T-helper 17 cell (primary cell): ENCODE measurements at regions not wholly inside any gene's neighbourhood (a gene's known extent, or its start where the extent isn't known, plus 50 kb on each side); places are given as distances from the start of the nearest gene placed in this dataset.
"Not testable (repeated sequence)": the region's sequence is repeated elsewhere in the genome, so short reads cannot be mapped to it uniquely, and the experiment has no call there.

Experiments used
- ATAC-seq: fragments of 150-1000 bp; cut with Tn5 transposase; 2 replicates; pipeline ENCODE4 v1.10.0; 2021; ENCODE audit warnings: mild to moderate bottlenecking, moderate library complexity
- DNase-seq, 3 donors: peaks; one replicate each; pipeline versions ENCODE4 v3.0.0 to v3.0.0-alpha.2; 2020 to 2021
- H3K9me3 ChIP-seq: one replicate; pipeline ENCODE4 v1.7.0; 2013; ENCODE audit warnings: low read length, mild to moderate bottlenecking; ENCODE audit not compliant: control insufficient read depth, poor library complexity, severe bottlenecking
- H3K27ac Mint-ChIP-seq: one replicate; pipeline ENCODE4 v1.8.0; 2022; ENCODE audit warnings: mild to moderate bottlenecking, moderate library complexity, mixed read lengths
- H3K27me3 Mint-ChIP-seq: one replicate; pipeline ENCODE4 v1.8.0; 2022; ENCODE audit warnings: mixed read lengths
- H3K36me3 Mint-ChIP-seq: one replicate; pipeline ENCODE4 v1.8.0; 2022; ENCODE audit warnings: low read depth, mixed read lengths
- H3K4me1 Mint-ChIP-seq: one replicate; pipeline ENCODE4 v1.8.0; 2022; ENCODE audit warnings: mild to moderate bottlenecking, mixed read lengths
- H3K4me3 Mint-ChIP-seq: one replicate; pipeline ENCODE4 v1.8.0; 2022; ENCODE audit warnings: mild to moderate bottlenecking, moderate library complexity, mixed read lengths

DNA sequence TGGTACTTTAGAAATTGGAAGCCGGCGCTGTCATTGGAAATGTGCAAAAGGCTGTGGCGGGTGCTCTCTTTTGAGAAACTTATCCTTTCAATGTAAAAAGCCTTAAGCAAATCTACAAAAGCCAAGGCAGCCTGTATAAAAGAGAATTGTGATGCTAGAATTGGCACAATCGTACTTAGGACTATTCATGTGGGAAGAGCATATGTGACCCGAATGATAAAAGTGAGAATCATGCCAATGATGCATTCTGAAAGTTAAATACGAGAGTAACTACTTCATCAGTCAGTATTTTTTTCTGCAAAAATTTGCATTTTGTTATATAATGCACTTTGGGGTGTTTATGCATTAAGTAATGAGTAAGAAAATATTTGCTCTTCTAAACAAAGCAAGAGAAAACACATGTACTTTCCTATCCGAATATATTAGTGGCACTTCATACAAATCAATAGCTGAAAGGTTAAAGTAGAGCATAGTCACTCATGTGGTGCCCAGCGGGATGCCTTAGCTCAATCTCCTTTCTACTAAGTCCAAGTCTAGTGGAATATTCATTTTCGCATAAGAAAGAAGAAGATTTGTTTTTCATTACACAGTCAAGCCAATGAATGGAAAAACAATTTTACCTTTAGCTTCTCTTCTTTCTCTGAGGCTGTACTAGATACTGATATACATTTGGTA, 1256.6 kb upstream of the B3GALT2 start:
- H3K4me1 Mint-ChIP-seq = no peaks in the 10 kb centered on the region
- no peak overlapping the region for H3K4me3 Mint-ChIP-seq
- no peaks in the 10 kb centered on the region for H3K36me3 Mint-ChIP-seq
- DNase-seq (no peak), ATAC-seq (no peak)
- no peaks in the 10 kb centered on the region for H3K9me3 ChIP-seq
- H3K27ac Mint-ChIP-seq = no peak overlapping the region
- peaks cover 12% of the 10 kb centered on the region for H3K27me3 Mint-ChIP-seq

- H3K9me3 ChIP-seq = no peaks in the 10 kb centered on the region
- Mint-ChIP-seq H3K4me3 (no peak overlapping the region), H3K27ac (no peak overlapping the region), H3K36me3 (no peaks in the 10 kb centered on the region), H3K27me3 (peaks cover 8% of the 10 kb centered on the region), H3K4me1 (no peaks in the 10 kb centered on the region)
- ATAC-seq (no peak), DNase-seq (no peak)
Measured at GRCh38 chr1:194437135-194437534, 1250.7 kb upstream of the B3GALT2 start.

DNA sequence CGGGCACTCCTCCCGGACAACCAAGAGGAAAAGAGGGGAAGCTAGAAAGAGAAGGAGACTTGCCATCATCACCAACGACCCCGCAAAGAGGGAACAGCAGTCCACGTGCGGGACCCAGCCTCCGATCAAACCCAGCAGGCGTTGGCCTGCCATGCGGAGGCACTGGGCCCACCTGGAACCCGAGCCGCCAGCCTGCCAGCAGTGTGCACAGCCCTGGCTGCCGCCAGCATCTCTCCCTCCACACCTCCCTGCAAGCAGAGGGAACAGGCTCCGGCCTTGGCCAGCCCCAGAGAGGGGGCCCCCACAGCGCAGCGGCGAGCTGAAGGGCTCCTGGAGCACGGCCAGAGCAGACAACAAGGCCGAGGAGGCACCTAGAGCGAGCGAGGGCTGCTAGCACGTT, 1244.7 kb upstream of the B3GALT2 start:
- DNase-seq (no peak), ATAC-seq (no peak)
- Mint-ChIP-seq H3K4me1 (no peaks in the 10 kb centered on the region), H3K4me3 (no peak overlapping the region), H3K27me3 (peaks cover 11% of the 10 kb centered on the region), H3K36me3 (no peaks in the 10 kb centered on the region), H3K27ac (no peak overlapping the region)
- H3K9me3 ChIP-seq = no peaks in the 10 kb centered on the region

DNA sequence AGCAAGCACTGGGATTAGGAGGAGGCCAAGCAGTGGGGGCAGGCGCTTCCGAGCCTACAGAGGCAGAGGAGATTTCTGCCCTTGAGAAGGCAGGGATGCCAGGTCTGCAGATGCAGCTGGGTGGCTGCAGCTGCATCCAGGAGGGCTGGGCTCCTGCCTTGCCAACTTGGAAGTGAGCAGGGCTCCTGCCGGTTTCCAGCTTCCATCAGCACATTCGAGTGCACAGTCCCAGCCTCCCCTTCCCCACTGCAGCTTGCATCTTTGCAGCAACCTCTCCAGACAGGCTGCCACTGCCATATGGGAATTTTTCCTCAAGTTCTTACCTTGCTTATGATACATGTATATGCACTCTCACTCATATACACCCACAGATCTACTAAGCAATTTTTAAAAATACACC, 1234.3 kb upstream of the B3GALT2 start:
- Mint-ChIP-seq H3K4me3 (no peak overlapping the region), H3K4me1 (no peaks in the 10 kb centered on the region), H3K27ac (no peak overlapping the region), H3K36me3 (no peaks in the 10 kb centered on the region), H3K27me3 (peaks cover 18% of the 10 kb centered on the region)
- no peak for DNase-seq
- no peak for ATAC-seq
- H3K9me3 ChIP-seq = no peaks in the 10 kb centered on the region

DNA sequence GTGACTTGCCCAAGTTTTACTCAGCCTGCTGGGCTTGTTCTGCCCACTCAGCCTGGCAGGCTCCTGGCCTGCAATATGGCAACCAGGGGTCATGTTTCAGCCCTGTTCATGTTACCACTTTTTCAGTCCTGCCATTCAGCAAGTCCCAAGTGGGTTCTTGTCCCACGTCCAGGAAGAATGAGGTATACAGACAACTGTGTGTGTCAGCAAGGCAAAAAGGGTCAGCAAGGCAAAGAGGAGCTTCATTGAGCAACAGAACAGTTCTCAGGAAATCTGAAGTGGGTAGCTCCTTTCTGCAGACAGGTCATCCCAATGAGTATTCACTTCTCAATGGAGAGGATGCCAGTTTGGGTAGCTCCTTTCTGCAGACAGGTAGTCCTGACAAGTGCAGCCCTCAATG, 1233.3 kb upstream of the B3GALT2 start:
- H3K4me3 Mint-ChIP-seq = no peak overlapping the region
- H3K9me3 ChIP-seq = no peaks in the 10 kb centered on the region
- no peak overlapping the region for H3K27ac Mint-ChIP-seq
- no peaks in the 10 kb centered on the region for H3K4me1 Mint-ChIP-seq
- no peak for DNase-seq
- H3K36me3 Mint-ChIP-seq = no peaks in the 10 kb centered on the region
- peaks cover 18% of the 10 kb centered on the region for H3K27me3 Mint-ChIP-seq
- no peak for ATAC-seq

- H3K27ac Mint-ChIP-seq = no peak overlapping the region
- no peak for DNase-seq
- H3K27me3 Mint-ChIP-seq = no peaks in the 10 kb centered on the region
- H3K4me3 Mint-ChIP-seq = no peak overlapping the region
- no peaks in the 10 kb centered on the region for H3K4me1 Mint-ChIP-seq
- no peaks in the 10 kb centered on the region for H3K9me3 ChIP-seq
- peaks cover 3% of the 10 kb centered on the region for H3K36me3 Mint-ChIP-seq
- no peak for ATAC-seq
Measured at GRCh38 chr1:194410756-194411155, 1224.3 kb upstream of the B3GALT2 start.

DNA sequence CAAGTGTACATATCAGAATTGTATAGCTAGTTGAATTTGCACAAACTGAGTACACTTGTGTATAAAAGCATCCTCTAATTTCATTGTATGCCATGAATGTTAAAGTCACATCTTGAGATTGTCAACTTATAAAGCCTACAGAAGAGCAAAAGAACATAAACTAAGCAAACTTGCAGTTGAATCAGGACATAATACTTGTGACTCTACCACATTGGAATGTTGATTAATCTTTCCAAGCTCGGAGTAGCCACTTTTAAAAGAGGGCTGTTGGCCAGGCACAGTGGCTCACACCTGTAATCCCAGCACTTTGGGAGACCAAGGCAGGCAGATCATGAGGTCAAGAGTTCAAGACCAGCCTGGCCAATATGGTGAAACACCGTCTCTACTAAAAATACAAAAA, 1220.8 kb upstream of the B3GALT2 start:
- H3K9me3 ChIP-seq, DNase-seq, H3K4me3 Mint-ChIP-seq, H3K27ac Mint-ChIP-seq, H3K4me1 Mint-ChIP-seq, ATAC-seq, H3K27me3 Mint-ChIP-seq, H3K36me3 Mint-ChIP-seq: not testable (repeated sequence)

DNA sequence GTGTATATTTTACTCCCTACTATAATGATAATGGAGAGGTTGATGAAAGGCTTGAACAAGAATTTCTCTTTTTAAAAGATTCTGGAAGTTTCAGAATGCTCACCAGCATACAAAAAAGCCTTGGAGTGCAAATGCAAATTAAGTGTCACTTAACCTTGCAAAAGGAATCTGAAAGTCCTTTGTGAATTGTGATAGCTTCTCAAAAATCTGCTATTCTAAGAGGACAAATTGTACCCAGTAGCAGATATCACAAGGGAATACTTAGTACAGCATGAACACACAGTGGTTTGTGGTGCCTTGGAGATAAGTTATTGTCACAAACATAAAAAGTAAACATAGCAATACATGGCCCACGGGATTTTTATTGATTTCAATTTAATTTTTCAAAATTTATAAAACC, 1208.3 kb upstream of the B3GALT2 start:
- ATAC-seq (no peak), DNase-seq (no peak)
- no peaks in the 10 kb centered on the region for H3K9me3 ChIP-seq
- H3K4me1 Mint-ChIP-seq = no peaks in the 10 kb centered on the region
- H3K4me3 Mint-ChIP-seq = no peak overlapping the region
- H3K27me3 Mint-ChIP-seq = no peaks in the 10 kb centered on the region
- H3K27ac Mint-ChIP-seq = no peak overlapping the region
- peaks cover 2% of the 10 kb centered on the region for H3K36me3 Mint-ChIP-seq

DNA sequence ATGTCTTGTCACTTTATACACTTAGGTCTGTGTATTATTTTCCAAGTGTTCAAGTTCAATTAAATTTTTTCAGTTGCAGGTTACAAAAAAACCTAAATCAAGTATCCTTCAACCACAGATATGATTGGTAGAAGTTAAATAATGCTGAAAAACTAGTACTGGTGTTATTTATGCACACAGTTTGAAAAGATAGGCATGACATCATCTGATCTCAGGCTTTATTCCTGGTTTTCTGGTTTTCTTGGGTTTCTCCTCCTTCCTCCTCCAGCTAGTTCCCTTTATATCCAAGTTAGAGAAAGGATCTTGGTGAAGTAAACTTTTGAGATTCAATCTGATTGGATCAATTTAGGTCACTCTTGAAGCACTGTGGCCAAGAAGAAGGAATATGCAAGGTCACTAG, 1201.1 kb upstream of the B3GALT2 start:
- H3K36me3 Mint-ChIP-seq = no peaks in the 10 kb centered on the region
- no peaks in the 10 kb centered on the region for H3K4me1 Mint-ChIP-seq
- no peak for ATAC-seq
- no peak overlapping the region for H3K27ac Mint-ChIP-seq
- H3K9me3 ChIP-seq = no peaks in the 10 kb centered on the region
- H3K4me3 Mint-ChIP-seq = no peak overlapping the region
- no peak for DNase-seq
- H3K27me3 Mint-ChIP-seq = no peaks in the 10 kb centered on the region

DNA sequence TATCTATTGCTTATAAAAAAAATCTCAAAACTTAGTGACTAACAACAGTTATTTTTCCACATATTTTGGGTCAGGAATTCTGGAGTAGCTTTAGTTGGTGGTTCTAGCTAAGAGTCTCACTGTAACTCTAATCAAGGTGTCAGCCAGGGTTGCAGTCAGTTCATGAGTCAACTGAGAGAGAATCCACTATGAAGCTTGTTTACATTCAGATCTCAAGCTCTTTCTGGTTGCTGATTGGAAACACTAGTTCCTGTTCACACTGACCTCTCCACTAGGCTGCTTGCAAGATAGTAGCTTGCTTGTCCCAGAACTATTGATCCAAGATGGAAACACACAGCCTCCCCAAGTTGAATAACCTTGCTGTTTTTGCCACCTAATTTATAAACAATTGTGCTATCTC, 1192.1 kb upstream of the B3GALT2 start:
- H3K9me3 ChIP-seq = no peaks in the 10 kb centered on the region
- DNase-seq = no peak
- H3K27me3 Mint-ChIP-seq = peaks cover 5% of the 10 kb centered on the region
- ATAC-seq = no peak
- peaks cover 2% of the 10 kb centered on the region for H3K36me3 Mint-ChIP-seq
- no peak overlapping the region for H3K27ac Mint-ChIP-seq
- no peaks in the 10 kb centered on the region for H3K4me1 Mint-ChIP-seq
- H3K4me3 Mint-ChIP-seq = no peak overlapping the region

GRCh38 chr1:194374649-194375048, 1188.2 kb upstream of the B3GALT2 start:
- H3K27me3 Mint-ChIP-seq = peaks cover 10% of the 10 kb centered on the region
- no peak overlapping the region for H3K27ac Mint-ChIP-seq
- H3K36me3 Mint-ChIP-seq = peaks cover 2% of the 10 kb centered on the region
- H3K4me3 Mint-ChIP-seq = no peak overlapping the region
- no peaks in the 10 kb centered on the region for H3K9me3 ChIP-seq
- no peaks in the 10 kb centered on the region for H3K4me1 Mint-ChIP-seq
- no peak for DNase-seq
- ATAC-seq = no peak

DNA sequence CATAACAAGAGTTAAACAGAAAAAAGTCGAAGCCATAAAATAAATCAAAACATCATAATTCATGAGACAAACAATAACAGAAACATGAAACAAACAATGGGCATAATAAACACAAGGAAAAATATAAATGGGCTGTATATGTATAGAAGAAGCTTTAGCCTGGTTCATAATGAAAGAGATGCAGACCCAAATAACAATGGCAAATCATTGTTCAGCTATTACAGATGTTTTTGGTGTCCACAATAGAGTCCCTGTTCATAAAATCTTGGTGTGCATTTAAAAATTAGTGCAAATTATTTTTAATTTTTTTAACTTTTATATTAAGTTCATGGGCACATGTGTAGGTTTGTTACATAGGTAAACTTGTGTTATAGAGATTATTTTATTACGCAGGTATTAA, 1185.9 kb upstream of the B3GALT2 start:
- H3K27ac Mint-ChIP-seq = no peak overlapping the region
- H3K4me1 Mint-ChIP-seq = no peaks in the 10 kb centered on the region
- no peaks in the 10 kb centered on the region for H3K36me3 Mint-ChIP-seq
- H3K9me3 ChIP-seq = no peaks in the 10 kb centered on the region
- H3K27me3 Mint-ChIP-seq = peaks cover 5% of the 10 kb centered on the region
- no peak for ATAC-seq
- DNase-seq = no peak
- H3K4me3 Mint-ChIP-seq = no peak overlapping the region

GRCh38 chr1:194369622-194370021, 1183.2 kb upstream of the B3GALT2 start:
- H3K9me3 ChIP-seq = no peaks in the 10 kb centered on the region
- peaks cover 8% of the 10 kb centered on the region for H3K27me3 Mint-ChIP-seq
- H3K4me3 Mint-ChIP-seq = no peak overlapping the region
- DNase-seq = no peak
- no peaks in the 10 kb centered on the region for H3K4me1 Mint-ChIP-seq
- no peaks in the 10 kb centered on the region for H3K36me3 Mint-ChIP-seq
- ATAC-seq = no peak
- no peak overlapping the region for H3K27ac Mint-ChIP-seq

- DNase-seq = no peak
- no peaks in the 10 kb centered on the region for H3K9me3 ChIP-seq
- no peaks in the 10 kb centered on the region for H3K36me3 Mint-ChIP-seq
- H3K27me3 Mint-ChIP-seq = peaks cover 9% of the 10 kb centered on the region
- ATAC-seq = no peak
- no peak overlapping the region for H3K4me3 Mint-ChIP-seq
- no peak overlapping the region for H3K27ac Mint-ChIP-seq
- no peaks in the 10 kb centered on the region for H3K4me1 Mint-ChIP-seq
Measured at GRCh38 chr1:194369060-194369459, 1182.6 kb upstream of the B3GALT2 start.
